HG02642 (cell line): ENCODE measurements at regions not wholly inside any gene's neighbourhood (a gene's known extent, or its start where the extent isn't known, plus 50 kb on each side); places are given as distances from the start of the nearest gene placed in this dataset.

Experiments
- ATAC-seq: cut with Tn5 transposase; IDR thresholded peaks from one replicate; pipeline ENCODE4 v1.9.1; 2021; ENCODE audit warnings: mild to moderate bottlenecking; ENCODE audit not compliant: unreplicated experiment, poor library complexity

DNA sequence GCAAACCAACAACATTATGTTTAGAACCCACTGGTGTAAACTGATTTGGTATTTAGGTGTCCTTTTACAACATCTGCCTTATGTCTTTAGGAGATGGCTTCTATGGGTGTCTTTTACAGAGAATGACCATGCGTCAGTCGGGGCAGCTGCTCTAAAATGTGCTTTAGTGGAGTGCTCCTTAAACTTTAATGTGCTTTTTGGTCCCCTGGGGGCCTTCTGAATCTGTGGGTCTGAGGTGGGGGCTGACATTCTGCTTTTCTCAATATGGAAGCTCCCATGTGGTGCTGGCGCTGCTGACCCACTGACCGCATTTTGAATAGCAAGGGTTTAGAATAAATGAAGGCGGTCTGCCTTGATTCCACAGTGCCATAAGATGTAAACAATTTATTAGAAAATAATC, 173.2 kb upstream of the B3GALT2 start:
- no peak for ATAC-seq

DNA sequence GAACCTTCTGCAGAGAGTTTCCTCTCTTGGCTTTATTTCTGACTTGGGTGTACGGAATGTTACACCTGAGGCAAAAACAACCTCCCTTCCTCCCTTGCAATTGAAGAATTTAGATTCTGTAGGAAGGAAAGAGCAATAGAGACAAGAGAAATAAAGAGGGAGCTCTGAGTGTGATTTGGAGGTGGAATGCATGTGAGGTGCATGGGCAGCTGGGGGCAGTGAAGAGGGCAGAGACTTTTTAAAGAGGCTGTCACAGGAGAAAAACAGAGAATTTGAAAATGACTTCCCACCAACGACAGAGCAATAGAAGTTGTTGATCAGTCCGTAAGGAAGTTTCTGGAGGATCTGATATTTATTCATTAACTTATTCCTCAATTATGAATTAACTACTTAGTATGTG, 172.0 kb upstream of the B3GALT2 start:
- no peak for ATAC-seq

DNA sequence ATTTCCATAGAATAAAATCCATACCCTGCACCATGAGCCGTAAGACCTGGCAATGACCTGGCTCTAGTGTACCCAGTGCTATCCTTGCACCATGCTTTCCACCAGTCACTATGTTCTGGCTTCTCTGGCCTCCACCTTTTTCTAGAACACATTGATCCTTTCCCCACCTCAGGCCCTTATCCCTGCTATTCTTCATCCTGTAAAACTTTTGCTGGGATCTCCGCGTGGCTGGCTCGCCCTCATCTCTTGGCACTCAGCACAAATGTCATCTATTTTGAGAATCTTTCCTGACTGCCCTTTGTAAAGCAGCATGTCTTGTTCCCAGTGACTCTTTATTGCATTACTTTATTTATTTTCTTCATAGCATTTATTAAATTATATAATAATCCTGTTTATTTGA, 169.8 kb upstream of the B3GALT2 start:
- no peak for ATAC-seq

DNA sequence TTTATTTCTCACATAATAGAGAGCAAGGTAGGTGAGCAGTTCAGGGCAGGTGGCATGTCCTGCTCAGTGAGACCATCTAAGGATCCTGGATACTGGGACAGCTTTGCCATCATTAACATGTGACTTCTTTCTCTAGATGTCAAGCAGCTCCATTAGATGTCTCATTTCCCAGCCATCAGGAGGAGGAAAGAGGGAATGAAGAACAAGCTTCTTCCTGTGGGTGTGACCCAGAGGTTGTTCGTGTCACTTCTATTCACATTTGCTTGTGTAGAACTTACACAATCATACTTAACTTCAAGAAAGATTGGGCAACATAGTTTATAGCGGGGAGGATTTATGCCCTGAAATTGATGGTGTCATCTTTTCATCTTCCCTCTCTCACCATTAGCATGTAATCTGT, 169.2 kb upstream of the B3GALT2 start:
- no peak for ATAC-seq

DNA sequence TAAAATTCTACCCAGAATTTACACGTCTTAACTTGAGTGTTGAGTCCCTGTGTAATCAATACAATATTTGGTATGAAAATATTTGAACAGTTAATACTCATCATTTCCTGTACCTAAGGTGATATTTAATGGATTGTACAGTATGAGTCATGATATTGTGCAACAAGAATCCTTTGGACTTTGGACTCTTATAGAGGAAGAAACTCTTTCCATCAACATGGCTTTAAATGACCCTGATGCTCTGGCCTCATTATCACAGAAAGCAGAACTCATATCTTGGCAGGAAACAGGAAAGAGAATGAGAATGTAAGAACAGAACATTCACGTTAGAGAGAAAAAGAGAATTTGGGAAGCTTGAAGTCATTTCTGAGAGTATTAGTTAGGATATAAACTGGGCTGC, 168.8 kb upstream of the B3GALT2 start:
- no peak for ATAC-seq

DNA sequence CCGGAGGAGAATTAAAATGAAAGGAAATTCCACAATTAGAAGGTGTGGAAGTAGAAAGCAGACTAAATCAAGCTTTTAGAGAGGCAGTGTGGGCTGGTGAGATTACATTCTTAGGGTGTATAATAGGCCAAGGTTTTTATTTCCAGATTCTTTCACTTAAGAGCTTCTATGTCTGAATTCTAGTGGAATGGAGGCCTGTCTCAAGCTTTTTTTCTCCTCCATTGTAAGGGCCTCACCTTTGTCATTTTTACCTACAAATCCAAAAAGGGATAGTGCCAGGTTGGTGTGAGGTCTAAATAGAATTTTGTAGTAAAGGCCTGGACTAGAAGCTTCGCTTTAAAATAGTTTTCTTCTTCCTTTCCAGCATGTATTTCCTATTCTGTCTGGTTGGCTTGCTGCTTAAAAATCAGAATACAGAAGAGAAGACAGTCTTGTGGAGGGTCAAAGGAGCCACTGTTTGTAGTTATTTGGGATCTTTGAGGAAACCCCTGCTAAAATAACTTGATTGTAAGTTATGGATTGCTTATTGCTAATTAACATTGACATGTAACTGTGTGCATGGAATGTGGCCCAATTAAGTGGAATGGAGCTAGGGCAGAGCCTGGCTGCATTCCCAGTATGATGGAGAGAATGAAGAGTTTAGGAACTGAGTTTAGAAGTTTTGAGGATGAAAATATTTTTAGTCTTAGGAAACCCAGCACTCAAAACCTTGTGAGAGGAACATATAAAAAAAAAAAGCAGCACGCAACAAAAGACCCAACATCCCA, 162.5 kb upstream of the B3GALT2 start:
- ATAC-seq: no peak

DNA sequence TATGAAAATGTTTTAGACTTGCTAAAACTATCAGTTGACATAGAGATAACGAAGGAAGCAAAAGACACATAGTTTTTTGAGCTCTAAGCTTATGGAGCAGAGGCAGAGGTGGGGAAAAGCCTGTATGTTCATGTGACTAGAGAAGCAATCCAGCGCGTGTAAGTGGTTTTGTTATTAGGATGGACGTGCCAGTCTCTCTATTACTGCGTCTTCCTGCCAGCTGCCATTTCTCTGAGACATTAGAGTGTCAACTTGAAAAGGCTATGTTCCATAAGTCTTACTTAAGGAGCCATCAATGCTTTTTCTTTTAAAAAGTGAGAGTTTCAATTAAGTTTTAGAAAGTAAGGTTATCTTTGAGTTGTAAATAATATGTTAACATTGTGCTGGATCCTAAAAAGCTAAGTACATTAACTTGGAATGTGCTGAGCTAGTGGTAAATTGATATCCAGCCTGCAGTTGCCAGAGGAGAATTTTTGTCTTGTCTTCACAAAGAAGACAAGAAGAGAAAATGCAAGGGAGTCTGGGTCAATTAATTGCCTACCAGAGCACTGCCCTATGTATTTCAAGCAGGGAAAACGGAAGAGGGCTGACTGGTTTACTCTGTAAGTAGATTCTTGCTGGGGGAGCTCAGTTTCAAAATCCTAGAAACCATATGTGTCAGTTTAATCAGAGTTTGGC, 161.8 kb upstream of the B3GALT2 start:
- no peak for ATAC-seq

DNA sequence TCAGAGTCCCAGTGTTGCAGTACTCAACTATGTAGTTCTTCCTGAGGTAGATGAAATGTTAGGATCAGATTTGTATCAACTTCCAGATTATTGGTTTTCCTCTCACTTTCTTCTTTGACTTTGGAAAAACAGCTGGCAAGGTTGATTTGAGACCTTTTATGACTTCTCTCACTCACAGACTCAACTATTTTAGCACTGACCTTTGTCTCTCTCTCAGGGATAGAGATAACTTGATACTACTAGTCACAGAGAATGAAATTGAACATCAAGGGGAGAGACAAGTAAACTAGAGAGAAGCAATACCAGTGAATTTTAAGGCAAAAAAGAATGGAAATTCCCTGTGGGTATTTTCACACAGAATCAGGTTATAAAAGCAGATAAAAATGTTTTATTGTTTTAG, 159.7 kb upstream of the B3GALT2 start:
- ATAC-seq: no peak

DNA sequence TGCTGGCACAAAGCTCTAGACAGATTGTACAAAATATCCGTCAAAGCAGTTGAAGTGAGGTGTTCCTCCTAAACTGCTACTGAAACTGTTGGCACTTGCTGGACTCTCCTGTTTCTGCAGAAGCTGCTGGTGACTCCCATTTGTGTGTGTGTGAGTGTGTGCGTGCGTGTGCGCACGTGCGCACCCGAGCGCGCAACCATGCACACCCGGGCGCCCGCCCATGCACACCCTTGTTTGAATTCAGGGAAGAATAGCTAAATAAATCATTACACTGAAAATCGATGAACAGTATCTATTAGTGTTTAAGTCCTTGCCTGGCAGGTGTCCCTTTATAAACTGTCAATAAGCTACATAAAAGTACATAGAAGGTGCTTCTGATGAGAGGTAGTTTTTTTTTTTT, 156.4 kb upstream of the B3GALT2 start:
- ATAC-seq: no peak

DNA sequence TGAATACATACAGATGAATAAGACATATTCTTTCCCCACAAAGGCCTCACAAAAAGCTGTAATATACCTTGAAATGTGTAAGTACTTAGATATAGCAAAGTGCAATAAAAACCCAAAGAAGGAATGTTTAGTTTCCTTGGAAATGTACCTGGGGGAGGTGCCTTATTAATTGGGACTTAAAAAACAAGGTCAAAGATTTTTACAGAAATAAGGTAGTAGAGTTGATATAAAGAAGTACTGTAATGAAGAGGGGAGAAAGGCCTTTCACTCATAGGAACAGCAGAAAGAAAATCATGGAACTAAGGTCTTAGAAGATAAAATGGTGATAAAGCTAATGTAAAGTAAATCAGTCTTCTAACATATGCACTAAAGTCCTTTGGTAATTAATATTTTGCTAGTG, 153.9 kb upstream of the B3GALT2 start:
- ATAC-seq: no peak

DNA sequence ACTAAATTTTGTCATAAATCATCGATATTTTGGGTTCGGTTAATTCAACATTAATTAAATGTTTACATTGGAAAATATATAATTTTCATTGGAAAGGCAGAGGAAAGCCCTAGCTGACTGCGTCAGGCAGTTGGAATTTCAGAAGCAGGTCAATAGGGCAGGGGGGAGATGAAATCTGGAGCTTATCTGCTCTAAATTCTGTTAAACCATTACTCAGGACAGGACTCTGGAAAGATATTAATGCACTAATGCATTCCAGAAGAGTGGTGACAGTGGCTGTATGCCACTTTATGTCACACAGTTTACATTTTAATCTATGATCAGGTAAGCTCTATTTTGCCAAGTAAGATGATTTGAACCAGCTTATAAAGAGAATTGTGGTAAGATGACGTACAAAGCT, 153.0 kb upstream of the B3GALT2 start:
- ATAC-seq: no peak

DNA sequence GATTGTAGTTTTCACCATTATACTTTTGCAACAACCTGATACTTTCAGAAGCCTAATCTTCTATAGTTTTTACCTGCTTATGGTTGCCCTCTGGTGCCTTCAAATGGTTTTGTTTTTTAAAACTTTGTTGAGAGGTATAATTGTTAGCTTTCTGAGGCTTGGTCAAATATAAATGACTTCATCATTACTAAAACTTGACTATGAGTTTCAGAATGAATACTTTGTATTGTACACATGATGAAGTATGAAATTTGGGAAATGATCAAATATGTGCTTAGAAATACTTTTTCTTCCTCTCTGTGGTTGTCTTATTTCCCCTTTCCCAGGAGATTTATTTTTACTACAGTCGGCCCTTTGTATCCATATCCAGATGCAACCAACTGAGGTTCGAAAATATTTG, 151.8 kb upstream of the B3GALT2 start:
- ATAC-seq: no peak

DNA sequence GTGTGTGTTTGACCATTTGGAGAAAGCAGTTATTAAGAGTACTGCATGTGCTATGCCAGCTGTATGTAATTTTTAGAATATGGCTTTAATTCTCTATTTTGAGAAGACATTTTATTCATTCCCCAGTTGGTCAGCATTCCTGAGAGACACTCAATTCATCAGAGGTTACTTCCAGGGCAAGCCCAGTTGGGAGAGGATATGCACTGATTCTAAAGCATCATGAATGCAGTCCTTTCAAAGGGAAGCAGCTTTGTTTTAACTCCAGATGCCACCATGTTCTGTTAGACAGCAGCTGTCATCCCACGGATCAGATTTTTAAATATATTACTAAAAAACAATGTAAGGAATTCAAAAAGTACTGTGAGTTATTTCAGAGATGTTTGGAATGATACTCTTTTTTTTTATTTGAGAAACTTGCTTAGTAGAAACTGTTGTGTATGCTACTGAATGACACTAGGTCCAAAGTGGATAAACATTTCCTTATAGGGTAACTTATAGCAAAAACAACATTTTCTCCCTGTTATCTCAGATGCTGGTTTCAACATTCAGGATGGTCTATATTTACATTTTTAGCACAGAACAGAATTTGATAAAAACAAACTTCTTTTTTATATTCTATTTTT, 149.5 kb upstream of the B3GALT2 start:
- no peak for ATAC-seq

DNA sequence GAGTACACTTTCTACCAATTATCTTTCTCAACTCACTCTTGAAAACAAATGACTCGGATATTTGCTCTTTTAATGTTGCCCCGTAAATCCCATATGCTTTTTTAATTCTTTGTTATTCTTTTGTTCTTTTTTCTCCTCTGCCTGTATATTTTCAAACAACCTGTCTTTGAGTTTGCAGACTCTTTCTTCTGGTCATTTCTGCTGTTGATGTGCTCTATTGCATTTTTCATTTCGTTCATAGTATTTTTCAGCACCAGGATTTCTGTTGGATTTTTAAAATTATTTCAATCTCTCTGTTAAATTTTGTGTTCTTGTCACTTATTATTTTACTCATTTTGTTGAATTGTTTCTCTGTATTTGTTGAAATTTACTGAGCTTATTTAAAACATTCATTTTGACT, 146.8 kb upstream of the B3GALT2 start:
- no peak for ATAC-seq

DNA sequence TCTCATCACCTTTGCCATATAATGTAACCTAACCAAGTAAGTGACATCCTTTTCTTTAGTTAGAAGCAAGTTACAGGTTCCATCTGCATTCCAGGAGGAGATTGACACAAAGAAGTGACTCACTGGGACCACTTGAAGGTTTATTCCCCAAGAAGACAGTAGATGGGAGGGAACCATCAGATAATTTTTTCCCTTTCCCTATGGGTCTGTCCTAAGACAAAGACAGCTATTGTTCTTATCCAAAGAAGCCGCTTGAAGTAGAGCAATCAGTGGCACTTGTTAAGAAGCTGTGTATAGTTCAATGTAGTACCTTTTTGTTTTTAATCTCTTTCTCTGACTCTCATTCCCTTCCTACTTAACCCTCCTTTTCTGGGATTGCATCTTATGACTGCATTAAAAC, 139.9 kb upstream of the B3GALT2 start:
- ATAC-seq: no peak

DNA sequence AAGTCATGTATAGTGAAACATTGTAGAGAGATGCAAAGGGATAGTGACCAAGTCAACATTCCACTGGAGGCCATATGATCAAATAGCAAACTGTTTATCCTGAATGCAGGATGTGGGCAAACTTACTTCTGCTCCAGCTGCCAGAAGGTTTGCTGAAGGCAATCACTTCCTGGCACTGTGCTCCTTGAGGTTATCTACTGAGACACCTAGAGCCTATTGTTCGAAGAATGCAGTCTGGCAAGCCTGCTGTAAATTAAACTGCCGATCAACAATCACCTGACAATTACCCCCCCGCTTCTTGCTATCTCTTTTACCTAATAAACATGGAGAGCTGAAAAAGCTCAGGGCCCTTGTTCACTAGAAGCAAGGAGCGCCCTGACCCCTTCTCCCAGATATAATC, 139.4 kb upstream of the B3GALT2 start:
- ATAC-seq: no peak

DNA sequence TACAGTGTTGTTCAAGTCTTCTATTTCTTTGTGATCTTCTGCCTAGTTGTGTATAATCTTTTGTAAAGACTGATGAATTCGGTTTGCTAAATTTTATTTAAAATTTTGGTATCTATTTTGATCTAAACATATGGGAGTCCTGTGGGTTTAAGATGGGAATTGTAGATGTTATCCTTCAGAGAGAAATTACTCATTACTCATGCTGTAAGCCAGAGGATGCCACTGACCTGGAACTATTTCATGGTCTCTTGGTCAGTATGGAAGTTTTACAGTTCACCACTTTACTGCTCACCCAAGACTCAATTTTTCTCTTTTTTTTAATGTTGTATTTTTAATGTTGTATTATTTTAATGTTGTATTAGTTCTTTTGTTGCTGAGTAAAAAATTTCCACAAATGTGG, 138.6 kb upstream of the B3GALT2 start:
- ATAC-seq: no peak

DNA sequence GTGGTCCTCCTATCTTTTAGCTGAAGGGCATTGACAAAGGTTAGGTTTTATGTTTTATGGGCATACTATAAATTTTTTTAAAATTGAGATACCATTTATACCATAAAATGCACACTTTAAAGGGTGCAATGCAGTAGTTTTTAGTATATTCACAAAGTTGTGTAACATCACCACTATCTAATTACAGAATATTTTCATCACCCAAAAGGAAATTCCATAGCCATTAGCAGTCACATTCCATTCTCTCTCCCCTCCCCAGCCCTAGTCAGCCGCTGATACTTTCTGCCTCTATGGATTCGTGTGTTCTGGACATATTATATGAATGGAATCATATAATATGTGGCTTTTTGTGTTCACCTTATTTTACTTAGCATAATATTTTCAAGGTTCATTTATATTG, 135.8 kb upstream of the B3GALT2 start:
- no peak for ATAC-seq

DNA sequence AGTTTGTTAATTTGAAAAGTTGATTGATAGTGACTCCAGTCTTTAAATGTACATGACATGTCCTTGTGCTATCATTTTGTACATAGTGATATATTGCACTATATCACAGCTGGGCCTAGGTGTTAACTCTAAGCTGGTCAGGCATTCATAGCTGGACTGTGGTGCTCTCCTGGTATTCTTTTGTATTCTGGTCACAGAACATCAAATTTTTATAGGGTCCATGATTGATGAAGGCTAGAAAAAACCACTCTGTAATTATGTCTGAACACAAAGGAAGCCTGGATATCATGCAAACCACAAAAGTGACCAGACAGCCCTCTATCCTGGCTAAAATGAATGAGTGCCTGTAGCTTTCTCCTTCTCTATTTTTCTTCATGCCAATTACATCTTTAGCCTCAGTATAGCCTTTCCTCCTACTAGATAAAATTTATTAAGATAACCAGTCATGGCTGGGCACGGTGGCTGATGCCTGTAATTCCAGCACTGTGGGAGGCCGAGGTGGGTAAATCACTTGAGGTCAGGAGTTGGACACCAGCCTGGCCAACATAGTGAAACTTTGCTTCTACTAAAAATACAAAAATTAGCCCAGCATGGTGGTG, 134.9 kb upstream of the B3GALT2 start:
- ATAC-seq: no peak

DNA sequence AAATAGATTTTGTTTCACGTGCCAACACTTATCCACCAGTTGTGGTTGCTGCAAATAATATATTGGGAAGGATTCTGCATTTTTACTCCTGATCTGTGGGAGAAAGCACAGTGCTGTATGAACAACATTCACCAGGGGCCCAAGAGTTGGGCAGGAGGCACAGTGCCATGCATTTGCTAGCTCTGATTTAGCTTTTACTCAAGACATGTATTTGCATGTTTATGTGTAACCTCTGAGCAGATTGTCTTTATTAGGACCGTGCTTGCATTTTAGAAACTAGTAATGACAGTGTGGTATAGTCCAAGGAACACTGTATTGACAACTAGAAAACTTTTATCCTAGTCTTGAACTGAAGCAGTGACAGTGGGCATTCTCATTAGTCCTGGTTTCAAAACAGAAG, 133.9 kb upstream of the B3GALT2 start:
- ATAC-seq: no peak

DNA sequence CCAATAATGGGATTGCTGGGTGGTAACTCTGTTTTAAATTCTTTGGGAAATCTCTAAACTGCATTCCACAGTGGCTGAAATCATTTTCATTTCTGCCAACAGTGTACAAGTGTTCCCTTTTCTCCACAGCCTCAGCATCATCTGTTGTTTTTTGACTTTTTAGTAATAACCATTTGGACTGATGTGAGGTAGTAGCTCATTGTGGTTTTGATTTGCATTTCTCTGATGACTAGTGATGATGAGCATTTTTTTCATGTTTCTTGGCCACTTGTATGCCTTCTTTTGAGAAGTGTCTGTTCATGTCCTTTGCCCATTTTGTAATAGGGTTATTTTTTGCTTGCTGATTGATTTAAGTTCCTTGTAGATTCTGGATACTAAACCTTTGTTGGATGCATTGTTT, 131.9 kb upstream of the B3GALT2 start:
- ATAC-seq: no peak
